Activated CD8-positive, alpha-beta memory T cell treated with anti-CD3 and anti-CD28 coated beads for 24 hours (primary cell): ENCODE measurements at regions not wholly inside any gene's neighbourhood (a gene's known extent, or its start where the extent isn't known, plus 50 kb on each side); places are given as distances from the start of the nearest gene placed in this dataset.
"Not testable (repeated sequence)": the region's sequence is repeated elsewhere in the genome, so short reads cannot be mapped to it uniquely, and the experiment has no call there.

Experiments
- DNase-seq: peaks from one replicate; pipeline ENCODE4 v3.0.0-alpha.2; 2020

GRCh38 chr4:13903061-13903460 is 275.5 kb upstream of the BOD1L1 start:
- no peak for DNase-seq

- DNase-seq = no peak
These were observed 276.4 kb upstream of the BOD1L1 start for GRCh38 chr4:13903901-13904300.

GRCh38 chr4:13905543-13905942 is 278.0 kb upstream of the BOD1L1 start:
- no peak for DNase-seq

GRCh38 chr4:13906727-13907126 is 279.2 kb upstream of the BOD1L1 start:
- DNase-seq = no peak

GRCh38 chr4:13907255-13907751 is 279.8 kb upstream of the BOD1L1 start:
- DNase-seq = no peak

- no peak for DNase-seq
These were observed 280.9 kb upstream of the BOD1L1 start for GRCh38 chr4:13908455-13908854.

- DNase-seq = no peak
These were observed 283.0 kb upstream of the BOD1L1 start for GRCh38 chr4:13910556-13910955.

GRCh38 chr4:13911256-13911655 is 283.7 kb upstream of the BOD1L1 start:
- DNase-seq = no peak

- DNase-seq = no peak
These were observed 285.0 kb upstream of the BOD1L1 start for GRCh38 chr4:13912436-13912925.

GRCh38 chr4:13912966-13913365 is 285.4 kb upstream of the BOD1L1 start:
- DNase-seq = no peak

- DNase-seq = no peak
These were observed 289.5 kb upstream of the BOD1L1 start for GRCh38 chr4:13917015-13917414.

- no peak for DNase-seq
These were observed 290.6 kb upstream of the BOD1L1 start for GRCh38 chr4:13918110-13918509.

GRCh38 chr4:13918991-13919441 is 291.5 kb upstream of the BOD1L1 start:
- DNase-seq = no peak

GRCh38 chr4:13920111-13920875 is 292.8 kb upstream of the BOD1L1 start:
- no peak for DNase-seq

- no peak for DNase-seq
These were observed 293.4 kb upstream of the BOD1L1 start for GRCh38 chr4:13920901-13921300.

- no peak for DNase-seq
These were observed 294.3 kb upstream of the BOD1L1 start for GRCh38 chr4:13921805-13922204.

GRCh38 chr4:13922459-13922858 is 294.9 kb upstream of the BOD1L1 start:
- DNase-seq = no peak

GRCh38 chr4:13922873-13923645 is 295.5 kb upstream of the BOD1L1 start:
- DNase-seq = no peak

- not testable (repeated sequence) for DNase-seq
These were observed 297.4 kb upstream of the BOD1L1 start for GRCh38 chr4:13924900-13925299.

- DNase-seq = no peak
These were observed 300.7 kb upstream of the BOD1L1 start for GRCh38 chr4:13928214-13928613.

- DNase-seq = no peak
These were observed 302.6 kb upstream of the BOD1L1 start for GRCh38 chr4:13930155-13930554.

GRCh38 chr4:13933191-13933590 is 305.7 kb upstream of the BOD1L1 start:
- no peak for DNase-seq

- DNase-seq = no peak
These were observed 310.8 kb upstream of the BOD1L1 start for GRCh38 chr4:13938299-13938698.

GRCh38 chr4:13940921-13941320 is 313.4 kb upstream of the BOD1L1 start:
- DNase-seq = no peak
